GM13977 (cell line): ENCODE measurements at regions not wholly inside any gene's neighbourhood (a gene's known extent, or its start where the extent isn't known, plus 50 kb on each side); places are given as distances from the start of the nearest gene placed in this dataset.

ENCODE experiments used
- DNase-seq: peaks from one replicate; pipeline ENCODE4 v3.0.0; 2012; ENCODE audit warnings: low spot score
- in situ Hi-C: fragments of 300-500 bp; cut with MboI; formaldehyde crosslinking; loops from one replicate; pipeline ENCODE4 v1.12.0; 2022; ENCODE audit warnings: low sequenced_read_pairs, low pct_unique_long_range_greater_than_20kb, mixed read lengths, inconsistent platforms; ENCODE audit not compliant: unreplicated experiment
- TF ChIP-seq, protein P1 (sequence below): IDR thresholded peaks from 2 replicates; pipeline ENCODE4 v1.5.1; 2012; ENCODE audit warnings: mild to moderate bottlenecking, control low read depth; ENCODE audit not compliant: insufficient read depth; ENCODE audit errors: extremely low read depth, missing control alignments

DNA sequence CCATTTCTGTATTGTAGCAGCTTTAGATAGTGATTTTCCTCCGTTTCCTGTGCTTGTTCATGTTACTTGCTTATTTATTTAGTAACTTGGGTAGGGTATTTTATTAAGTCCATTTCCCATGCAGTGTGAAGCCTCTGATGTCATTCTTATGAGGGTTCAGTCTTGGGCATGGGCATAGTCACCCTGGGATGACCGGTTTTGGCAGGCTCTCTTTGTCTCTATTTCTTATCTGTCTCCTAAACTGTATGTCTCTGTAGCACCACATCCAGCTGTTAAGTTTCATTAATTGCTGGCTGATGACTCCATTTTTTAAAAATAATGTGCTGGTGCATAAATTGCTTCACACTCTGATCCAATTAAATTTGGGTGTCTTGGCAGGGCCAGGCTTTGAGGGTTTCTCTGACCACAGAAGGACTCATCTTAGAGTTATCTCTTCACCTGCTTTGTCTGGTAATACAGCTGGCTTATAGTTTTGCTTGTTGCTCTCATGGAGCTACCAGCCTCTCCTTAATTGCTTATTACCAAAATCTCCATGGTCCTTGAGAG lies 173.3 kb upstream of the VLDLR start:
- TF ChIP-seq, protein P1, sequence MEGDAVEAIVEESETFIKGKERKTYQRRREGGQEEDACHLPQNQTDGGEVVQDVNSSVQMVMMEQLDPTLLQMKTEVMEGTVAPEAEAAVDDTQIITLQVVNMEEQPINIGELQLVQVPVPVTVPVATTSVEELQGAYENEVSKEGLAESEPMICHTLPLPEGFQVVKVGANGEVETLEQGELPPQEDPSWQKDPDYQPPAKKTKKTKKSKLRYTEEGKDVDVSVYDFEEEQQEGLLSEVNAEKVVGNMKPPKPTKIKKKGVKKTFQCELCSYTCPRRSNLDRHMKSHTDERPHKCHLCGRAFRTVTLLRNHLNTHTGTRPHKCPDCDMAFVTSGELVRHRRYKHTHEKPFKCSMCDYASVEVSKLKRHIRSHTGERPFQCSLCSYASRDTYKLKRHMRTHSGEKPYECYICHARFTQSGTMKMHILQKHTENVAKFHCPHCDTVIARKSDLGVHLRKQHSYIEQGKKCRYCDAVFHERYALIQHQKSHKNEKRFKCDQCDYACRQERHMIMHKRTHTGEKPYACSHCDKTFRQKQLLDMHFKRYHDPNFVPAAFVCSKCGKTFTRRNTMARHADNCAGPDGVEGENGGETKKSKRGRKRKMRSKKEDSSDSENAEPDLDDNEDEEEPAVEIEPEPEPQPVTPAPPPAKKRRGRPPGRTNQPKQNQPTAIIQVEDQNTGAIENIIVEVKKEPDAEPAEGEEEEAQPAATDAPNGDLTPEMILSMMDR, result no peak
- in situ Hi-C loops, result no loop called here
- no peak for DNase-seq

DNA sequence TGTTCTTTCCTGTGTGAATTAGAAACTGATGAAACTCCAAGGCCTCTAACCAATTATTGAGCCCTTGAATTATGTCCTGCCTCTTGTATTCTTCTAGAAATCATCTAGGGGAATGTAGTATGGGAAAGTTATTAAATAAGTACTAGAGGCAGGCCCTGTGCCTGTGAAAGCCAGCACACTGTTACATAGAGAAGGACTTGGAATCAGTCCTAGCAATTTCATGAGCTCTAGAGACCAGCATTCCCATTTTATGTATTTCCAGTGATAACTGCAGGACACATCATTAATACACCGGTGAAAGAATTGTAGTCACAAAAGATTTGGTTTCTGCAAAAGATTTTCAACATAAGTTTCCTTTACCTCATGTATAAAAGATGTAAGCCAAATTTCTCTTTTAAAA lies 168.5 kb upstream of the VLDLR start:
- in situ Hi-C loops, result no loop called here
- TF ChIP-seq, protein P1, result no peak
- no peak for DNase-seq

DNA sequence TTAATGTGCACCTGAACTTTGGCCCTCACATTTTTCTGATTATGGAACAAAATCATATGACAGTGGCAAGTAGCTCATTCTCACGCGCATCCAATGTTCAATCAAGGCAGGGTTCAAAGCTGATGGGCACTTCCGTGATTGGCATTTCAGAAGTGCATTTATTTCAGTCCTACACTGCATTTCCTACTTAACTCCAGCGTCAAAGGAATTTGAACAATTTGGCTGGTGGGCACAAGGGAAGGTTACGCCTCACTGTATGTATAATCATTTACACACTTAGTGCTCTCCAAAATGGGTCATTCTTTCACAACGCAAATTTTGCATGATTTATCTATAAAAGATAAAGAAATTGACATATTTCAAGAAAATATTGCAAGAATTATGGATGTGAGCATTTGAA lies 167.9 kb upstream of the VLDLR start:
- no peak for DNase-seq
- in situ Hi-C loops, result no loop called here
- TF ChIP-seq, protein P1, result no peak

DNA sequence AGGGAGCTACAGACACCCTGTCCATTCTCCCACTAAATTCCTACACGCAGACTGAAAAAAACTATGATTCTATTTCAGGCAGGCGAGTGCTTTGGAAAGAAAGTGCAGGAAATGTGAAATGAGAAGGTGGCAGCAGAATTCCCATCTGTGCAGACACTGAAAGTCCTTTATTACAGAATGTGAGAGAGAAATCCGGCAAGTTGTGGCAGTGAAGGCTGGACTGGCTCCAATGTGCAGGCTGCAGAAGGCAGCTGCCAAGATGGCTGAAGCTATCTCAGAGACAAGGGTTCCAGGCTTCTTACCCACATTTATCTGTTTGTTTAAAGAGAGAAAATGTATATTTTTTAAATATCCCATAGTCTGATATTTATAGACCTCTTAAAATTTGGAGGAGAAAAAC lies 161.8 kb upstream of the VLDLR start:
- no peak for DNase-seq
- TF ChIP-seq, protein P1, result no peak
- in situ Hi-C loops, result no loop called here

DNA sequence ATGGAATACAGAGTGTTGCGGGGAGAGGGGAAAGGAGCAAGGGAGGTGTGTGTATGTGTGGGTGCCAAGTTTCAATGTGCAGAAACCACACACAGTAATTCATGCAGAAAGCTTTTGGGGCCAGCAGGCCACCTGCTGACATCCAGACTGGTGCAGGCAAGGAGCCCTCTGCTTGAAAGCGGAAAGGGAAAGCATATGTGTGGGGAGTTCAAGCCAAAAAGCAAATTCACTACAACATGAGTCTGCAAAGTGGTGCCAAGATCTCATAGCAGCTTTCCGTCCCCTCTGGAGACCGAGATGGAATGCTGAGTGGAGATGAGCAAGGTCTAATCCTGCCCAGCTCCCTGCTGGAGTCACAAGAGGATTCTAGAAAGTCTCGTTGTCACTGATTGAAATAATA lies 159.7 kb upstream of the VLDLR start:
- in situ Hi-C loops, result no loop called here
- no peak for DNase-seq
- TF ChIP-seq, protein P1, result no peak

DNA sequence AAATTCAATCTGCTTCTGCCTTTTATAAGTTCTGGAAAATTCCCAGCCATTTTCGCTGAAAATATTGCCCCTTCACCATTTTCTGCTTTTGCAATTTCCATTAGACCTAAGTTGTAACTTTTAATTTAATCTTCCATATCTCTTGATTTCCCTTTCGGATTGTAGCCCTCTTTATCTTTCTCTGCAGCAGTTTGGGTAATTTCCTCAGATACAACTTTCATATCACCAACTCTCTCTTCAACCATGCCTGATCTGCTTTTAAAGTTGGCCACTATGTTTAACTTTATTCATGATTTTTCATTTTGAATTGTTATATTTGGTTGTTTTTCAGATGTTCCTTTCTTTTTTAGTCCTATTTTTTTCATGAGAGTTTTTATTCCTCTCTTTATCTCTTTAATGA lies 157.0 kb upstream of the VLDLR start:
- DNase-seq, result no peak
- in situ Hi-C loops, result no loop called here
- TF ChIP-seq, protein P1, result no peak

DNA sequence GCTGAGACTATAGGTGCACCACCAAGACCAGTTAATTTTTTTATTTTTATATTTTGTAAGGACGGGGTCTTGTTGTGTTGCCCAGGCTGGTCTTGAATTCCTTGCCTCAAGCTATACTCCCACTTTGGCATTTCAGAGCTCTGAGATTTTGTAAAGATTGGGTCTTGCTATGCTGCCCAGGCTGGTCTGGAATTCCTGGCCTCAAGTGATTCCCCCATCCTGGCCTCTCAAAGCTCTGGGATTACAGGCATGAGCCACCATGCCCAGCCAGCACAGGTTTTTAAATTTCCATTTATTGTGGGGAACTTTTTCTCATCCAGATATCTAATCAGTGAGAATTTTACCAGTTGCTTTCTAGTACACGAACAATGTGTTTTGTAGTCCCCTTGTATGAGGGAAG lies 156.1 kb upstream of the VLDLR start:
- TF ChIP-seq, protein P1, result no peak
- no peak for DNase-seq
- in situ Hi-C loops, result no loop called here
